Stimulated activated CD4-positive, alpha-beta T cell treated with anti-CD3 and anti-CD28 coated beads, TNF-alpha, amount 100 ng/mL, for 24 hours (primary cell): ENCODE measurements at regions not wholly inside any gene's neighbourhood (a gene's known extent, or its start where the extent isn't known, plus 50 kb on each side); places are given as distances from the start of the nearest gene placed in this dataset.

Experiments
- DNase-seq, 3 experiments: peaks; one replicate each; pipeline ENCODE4 v3.0.0-alpha.2; 2020; ENCODE audit warnings: low read depth in 3 of 3

GRCh38 chr7:52897288-52897687 is 138.1 kb upstream of the POM121L12 start:
- no peak for DNase-seq

GRCh38 chr7:52877240-52877639 is 158.2 kb upstream of the POM121L12 start:
- no peak for DNase-seq

- no peak for DNase-seq
Measured at GRCh38 chr7:52876402-52876801, 159.0 kb upstream of the POM121L12 start.

- no peak for DNase-seq
Measured at GRCh38 chr7:52863652-52864051, 171.8 kb upstream of the POM121L12 start.

- DNase-seq: no peak
Measured at GRCh38 chr7:52862321-52862720, 173.1 kb upstream of the POM121L12 start.

- DNase-seq: no peak
Measured at GRCh38 chr7:52857367-52857766, 178.1 kb upstream of the POM121L12 start.

GRCh38 chr7:52854681-52855080 is 180.8 kb upstream of the POM121L12 start:
- no peak for DNase-seq

GRCh38 chr7:52851547-52851946 is 183.9 kb upstream of the POM121L12 start:
- no peak for DNase-seq

- DNase-seq: no peak
Measured at GRCh38 chr7:52843436-52843835, 192.0 kb upstream of the POM121L12 start.

GRCh38 chr7:52842202-52842900 is 193.1 kb upstream of the POM121L12 start:
- no peak for DNase-seq

- no peak for DNase-seq
Measured at GRCh38 chr7:52838981-52839411, 196.4 kb upstream of the POM121L12 start.

- no peak for DNase-seq
Measured at GRCh38 chr7:52831321-52831720, 204.1 kb upstream of the POM121L12 start.

- DNase-seq: no peak
Measured at GRCh38 chr7:52830801-52831200, 204.6 kb upstream of the POM121L12 start.

GRCh38 chr7:52826515-52827265 is 208.7 kb upstream of the POM121L12 start:
- no peak for DNase-seq

GRCh38 chr7:52825611-52826010 is 209.8 kb upstream of the POM121L12 start:
- DNase-seq: no peak

- DNase-seq: no peak
Measured at GRCh38 chr7:52811537-52811936, 223.9 kb upstream of the POM121L12 start.

GRCh38 chr7:52799817-52800216 is 235.6 kb upstream of the POM121L12 start:
- no peak for DNase-seq

- DNase-seq: no peak
Measured at GRCh38 chr7:52797801-52798200, 237.6 kb upstream of the POM121L12 start.

- DNase-seq: no peak
Measured at GRCh38 chr7:52794621-52795020, 240.8 kb upstream of the POM121L12 start.

GRCh38 chr7:52791176-52791700 is 244.2 kb upstream of the POM121L12 start:
- no peak for DNase-seq

GRCh38 chr7:52786174-52786573 is 249.3 kb upstream of the POM121L12 start:
- no peak for DNase-seq

- no peak for DNase-seq
Measured at GRCh38 chr7:52782348-52782747, 253.1 kb upstream of the POM121L12 start.

GRCh38 chr7:52781250-52781649 is 254.2 kb upstream of the POM121L12 start:
- no peak for DNase-seq
